RPMI7951 (cell line): ENCODE measurements at regions not wholly inside any gene's neighbourhood (a gene's known extent, or its start where the extent isn't known, plus 50 kb on each side); places are given as distances from the start of the nearest gene placed in this dataset.

Experiments
- DNase-seq: peaks from one replicate; pipeline ENCODE4 v3.0.0-alpha.2; 2012; ENCODE audit warnings: low read depth

DNA sequence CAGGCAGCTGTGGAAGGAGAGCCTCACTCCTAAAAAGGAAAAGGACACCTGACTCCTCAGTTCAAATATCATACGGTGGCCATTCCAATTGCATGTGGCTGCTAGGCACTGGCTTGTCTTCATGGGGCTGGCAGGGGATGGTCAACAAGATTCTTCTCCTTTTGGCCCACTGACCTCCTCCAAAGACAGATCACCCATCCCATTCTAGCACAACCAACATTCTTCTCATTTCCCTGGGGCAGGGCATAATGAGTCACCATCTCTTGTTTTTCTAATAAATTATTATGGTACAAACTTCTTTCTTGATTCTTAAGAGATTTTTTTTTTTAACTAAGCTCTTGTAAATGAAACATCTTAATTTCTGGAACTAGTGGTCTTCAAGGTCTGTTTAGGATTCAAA lies 136.7 kb upstream of the NBEA start:
- DNase-seq, result peak; percentile 2

DNA sequence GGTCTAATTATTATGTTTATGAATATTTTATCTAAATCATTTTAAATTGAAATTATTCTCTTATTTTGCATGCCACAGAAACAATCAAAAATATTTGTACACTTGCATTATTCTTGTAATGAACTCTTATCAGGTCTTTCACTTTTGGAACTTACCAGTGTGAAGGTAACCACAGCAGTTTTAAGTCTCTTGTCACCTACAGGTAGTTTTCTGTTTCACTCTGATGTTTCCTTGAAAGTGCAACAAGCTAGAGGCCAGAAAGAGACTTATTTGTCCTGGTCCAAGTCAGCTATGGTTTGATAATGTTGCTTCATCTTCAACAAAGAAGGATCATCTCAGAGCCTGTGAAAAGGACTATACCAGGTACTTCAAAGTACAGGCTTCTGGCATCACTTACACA lies 133.4 kb upstream of the NBEA start:
- no peak for DNase-seq

DNA sequence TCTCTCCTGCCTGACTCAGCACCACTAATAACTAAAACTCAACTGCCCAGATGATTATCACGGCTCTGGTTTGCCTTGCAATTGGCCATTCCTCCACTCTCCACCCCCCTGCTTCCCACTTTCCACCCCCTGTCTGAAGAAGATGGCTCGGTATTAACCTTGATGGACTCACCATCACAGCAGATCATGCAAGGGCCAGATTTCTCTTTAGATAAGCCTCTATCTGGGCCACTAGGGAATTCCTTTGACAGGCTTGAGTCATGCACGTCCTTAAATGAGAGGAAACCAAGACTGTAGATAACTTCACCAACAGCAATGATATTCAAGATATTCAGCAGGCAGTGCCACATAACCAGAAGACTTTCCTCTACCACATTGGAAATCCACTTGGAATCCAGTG lies 131.1 kb upstream of the NBEA start:
- peak; percentile 50 for DNase-seq

DNA sequence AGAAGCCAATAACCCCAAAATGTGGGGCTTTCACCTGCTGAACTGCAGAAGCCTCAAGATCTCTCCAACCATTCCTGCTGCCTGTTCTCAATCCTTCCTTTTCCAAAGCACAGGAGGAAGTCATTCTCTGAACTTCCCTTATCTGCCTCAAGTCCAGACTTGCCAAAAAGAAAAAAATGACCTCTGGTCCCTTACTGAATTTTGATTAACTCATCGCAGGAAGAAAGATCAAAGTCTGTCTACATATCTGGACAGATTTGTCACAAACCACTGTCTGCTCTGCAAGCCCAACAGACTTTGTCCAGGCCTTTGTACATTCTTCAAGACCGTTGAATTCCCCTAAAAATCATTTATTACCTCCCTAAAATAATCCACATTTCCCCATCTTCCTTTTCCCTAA lies 126.5 kb upstream of the NBEA start:
- DNase-seq, result peak; percentile 31

DNA sequence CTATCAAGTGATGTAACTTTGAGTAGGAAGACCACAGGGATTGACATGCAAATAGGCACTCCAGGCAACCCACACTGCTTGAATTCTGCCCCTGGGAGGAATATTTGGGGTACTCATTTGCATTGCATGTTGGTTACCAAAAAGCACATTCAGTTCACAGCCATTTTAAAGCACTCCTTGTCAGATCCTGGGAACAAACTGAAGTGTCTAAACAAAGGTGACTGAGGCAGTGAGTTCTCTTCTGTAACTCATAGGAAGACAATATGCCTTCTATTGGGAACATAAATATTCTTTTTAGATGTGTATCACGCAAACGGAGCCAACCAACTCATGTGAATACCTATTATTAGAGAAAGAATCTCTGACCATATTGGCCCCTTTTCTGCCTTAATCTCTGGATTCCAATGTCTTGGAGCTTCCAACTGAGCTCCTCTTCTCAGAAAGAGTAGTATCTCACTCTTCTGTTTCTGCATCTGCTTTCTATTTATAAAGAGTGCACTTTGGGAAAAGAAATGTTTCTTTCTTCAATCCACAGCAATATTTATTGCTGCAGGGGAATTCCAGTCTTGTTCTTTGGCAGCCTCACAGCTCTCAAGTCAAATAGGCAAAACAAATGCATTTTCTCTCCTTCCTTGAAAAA lies 125.7 kb upstream of the NBEA start:
- peak; percentile 78 for DNase-seq

DNA sequence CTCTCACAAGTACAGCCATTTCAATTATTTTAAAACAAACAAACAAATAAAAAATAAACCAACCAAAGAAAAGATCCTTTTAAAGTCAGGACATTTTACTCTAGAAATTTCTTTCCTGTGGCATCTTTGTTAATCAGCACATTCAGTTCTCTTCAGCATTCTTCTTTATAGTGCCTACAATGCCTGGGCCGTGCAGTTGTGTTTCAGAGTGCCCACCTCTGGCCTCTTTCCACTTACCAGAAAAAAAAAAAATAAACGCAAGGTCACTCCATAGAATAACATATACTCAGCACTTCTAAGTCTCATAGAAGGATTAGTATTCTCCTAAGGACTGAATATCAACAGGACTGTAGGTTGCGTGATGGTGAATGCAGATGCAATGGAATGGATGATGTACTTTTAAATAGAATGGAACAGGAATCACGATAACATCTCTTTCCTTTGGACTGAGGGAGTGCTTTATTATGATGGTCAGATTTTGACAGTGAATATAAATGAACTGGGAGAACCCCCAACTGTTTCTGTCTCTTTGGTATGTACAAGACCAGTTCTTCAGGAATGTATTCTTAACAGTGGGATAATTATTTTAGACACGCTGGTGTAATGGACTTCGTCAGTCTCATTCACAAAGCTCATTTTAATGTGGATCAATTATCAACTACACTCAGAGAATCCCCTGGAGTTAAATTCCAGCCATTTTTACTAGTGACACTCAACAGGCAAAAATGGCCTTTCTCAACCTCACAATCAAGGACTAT lies 125.0 kb upstream of the NBEA start:
- DNase-seq, result peak; percentile 64

DNA sequence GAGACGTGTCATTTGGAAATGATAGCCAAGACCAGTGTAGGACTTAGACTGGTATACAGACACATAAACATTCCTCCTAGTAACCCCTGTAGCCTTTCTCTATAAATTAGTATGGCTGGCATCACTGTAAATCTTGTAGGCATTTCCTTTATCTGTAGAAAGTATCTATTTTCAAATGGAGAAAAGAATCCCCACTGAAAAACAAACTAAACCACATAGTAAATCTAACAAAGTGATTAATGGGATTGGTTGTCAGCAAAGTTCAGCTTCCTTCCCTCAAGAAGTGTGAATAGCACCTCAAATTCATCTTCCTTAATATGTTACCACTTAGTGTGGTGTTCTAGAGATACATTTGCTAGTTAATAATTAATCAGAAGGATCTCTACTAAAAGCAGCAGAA lies 119.4 kb upstream of the NBEA start:
- no peak for DNase-seq

DNA sequence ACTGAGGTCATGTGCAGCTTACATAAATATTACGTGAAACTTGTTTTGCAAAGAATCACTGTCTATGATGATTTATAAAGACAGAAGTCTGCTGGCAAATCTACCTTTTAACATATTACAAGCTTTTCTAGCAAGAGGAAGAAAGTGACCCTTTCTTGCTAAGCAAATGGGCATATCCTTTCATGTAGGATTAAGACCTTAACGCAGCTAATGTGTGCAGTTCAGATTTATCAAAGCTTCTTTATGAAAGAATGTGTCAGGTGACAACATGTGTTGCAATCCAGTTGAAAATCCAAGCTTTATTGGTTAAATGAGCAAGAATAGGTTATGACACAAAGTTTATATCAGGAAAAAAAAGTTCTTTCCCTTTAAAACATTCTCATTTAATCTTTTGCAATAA lies 115.6 kb upstream of the NBEA start:
- DNase-seq, result no peak

DNA sequence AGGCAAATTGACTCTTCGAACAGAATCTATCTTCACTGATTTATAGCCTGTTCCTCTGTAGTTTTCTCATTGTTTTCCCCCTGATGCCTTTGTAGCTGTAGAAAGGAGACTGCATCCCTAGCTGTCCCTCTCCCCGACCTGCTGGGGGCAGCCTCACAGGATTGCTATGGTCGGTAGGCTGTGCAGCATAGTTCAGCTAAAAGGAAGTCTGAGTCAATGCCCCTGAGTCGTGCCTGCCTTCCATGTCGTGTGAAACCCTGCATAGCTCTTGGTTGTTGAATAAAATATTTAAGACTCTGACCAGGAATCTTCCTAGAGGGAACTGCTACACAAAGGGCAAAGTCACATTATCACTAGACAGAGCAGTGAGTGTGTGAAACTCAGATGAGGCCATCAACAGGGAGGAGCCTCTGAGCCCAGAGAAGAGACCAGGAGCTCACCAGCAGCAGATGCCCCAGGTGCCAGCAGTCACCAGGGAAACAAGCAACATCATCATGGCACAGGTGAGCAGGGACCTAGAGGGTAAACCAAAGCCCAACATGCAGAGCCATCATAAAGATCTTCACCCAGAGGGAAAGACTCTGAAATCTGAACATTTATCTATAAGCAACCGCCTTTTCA lies 108.4 kb upstream of the NBEA start:
- DNase-seq, result peak; percentile 19

DNA sequence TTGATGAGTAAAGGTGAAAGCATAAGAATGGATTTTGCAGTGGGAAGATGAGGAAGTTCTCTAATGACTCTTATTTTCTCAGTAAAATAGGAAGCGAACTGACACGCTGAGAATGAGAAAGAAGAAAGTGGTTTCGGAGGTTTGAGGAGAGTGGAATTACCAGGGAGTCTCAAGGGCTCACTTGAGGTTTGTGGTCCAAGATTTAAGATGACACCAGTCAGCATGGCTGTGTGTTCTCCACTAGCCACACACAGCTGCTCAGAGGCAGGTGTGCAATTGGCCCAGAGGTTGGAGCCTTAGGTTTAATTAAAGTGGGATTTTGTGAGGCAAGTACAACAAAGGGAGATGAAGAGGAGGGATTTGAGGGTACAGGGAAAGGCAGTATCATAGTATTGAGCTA lies 99.6 kb upstream of the NBEA start:
- DNase-seq, result no peak

DNA sequence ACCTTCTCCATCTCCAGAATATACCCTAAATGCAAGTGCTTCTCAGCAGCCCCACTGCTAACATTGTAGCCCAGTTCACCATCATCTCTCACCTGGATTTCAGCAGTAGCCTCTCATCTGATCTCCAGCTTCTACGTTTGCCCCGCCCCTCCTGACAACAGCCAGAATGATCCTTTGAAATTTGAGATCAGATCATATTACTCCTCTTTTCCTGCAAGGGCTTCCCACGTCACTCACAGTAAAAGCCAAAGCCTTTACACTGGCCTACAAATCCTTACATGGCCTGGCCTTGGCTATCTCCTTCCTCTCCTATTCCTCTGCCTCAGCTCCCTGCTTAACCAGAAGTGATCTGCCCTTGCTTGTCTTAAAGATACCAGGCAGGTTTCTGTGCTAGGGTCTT lies 94.3 kb upstream of the NBEA start:
- DNase-seq, result no peak

DNA sequence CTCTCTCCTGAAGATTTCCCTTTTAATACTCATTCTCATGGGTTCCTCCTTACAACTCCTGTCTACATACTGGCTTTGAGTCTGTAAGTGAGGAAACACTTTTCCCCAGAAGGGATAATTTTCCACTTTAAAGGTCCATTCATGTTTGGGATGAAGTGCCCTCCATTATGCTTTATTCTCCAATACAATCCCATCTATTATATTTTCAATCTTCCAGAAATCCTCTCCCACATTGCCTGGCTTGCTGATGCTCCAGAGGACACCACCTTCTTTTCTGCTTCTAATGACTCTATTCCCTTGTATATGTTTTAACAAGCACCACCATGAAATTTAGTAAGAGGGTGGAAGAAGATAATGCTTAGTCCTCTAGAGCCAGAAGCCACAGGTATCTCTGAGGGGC lies 92.7 kb upstream of the NBEA start:
- no peak for DNase-seq

DNA sequence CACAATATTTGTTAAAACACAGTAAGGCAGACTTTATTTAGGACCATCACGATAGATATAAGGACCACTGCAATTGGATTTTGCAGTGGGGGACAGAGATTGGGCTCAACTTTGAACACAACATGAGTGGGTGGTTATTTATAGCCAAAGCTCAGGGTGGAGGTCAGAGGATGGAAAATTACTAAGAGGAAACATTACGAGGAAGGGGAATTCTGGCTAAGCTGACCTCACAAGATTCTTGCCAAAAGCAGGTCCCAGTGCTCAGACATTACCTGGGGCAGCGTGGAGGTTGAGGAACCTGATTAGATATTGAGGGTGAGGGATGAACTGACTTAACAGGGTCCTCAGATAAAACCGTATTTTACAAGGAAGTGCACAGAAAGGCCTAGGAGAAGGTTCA lies 88.9 kb upstream of the NBEA start:
- DNase-seq, result no peak

DNA sequence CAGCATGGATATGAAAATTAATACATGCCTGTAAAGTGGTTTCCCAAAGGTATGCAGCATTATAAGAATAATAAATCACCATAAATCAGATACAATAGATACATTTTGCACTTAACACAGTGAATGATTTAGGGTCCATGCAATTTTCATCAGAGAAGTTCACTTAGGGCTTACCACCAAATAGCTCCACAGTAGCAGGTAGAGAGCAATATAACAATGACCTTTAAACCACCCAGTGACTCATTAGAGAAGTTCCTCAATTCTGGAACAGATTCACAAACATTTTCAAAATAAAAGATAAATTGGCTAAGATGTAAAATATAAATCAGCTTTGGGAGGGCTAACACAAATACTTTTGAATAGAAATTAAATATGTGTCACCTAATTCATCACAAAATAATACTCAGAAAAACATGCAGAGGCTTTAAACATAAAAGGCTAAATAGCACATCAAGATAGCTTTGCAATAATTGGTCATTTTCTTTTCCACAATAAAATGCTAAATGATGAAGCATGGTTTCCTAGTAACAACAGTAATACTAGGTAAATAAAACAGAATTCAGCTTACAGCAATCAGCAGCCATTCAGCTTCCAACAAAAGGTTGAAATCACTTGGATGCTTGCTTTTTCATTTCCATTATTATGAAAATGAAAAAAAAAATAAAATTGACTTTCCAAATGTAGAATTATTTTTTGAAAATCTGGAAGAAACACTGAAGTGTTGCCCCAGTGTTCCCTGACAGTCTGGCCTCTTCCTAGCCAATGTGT lies 84.3 kb upstream of the NBEA start:
- no peak for DNase-seq

DNA sequence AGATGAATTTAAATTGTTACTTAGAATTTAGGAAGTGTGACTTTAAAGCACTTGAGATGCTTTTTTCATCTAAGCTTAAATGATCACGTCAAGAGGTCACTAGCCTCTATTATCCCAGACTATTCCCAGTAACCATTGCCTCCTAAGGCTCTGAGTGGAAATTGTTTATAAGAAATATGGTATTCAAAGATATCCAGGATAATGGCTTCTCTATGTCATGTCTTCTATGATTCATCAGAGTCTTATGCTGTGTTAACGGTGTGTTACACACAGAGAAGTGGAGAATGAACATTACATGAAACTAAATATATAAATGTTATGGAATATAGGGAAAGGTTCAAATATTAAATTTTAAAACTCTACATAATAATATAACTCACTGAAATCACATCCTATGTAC lies 79.8 kb upstream of the NBEA start:
- no peak for DNase-seq

DNA sequence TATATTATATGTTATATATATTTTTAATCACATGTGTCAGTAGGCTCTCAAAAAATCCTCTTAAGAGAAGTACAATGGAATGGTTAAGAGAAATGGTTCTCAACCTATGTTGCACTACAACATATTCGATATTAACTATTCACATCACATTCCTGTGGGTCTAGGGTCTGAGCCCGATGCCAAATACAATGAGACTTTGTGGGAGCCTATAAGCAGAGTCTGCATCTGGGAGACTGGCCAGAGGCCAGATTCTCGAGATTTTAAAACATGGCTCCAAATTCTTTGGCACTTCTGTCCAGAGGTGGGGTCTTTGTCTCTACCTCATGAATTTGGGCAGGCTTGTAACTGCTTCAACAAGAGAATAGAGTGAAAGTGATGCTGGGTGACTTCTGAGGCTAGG lies 79.4 kb upstream of the NBEA start:
- no peak for DNase-seq

DNA sequence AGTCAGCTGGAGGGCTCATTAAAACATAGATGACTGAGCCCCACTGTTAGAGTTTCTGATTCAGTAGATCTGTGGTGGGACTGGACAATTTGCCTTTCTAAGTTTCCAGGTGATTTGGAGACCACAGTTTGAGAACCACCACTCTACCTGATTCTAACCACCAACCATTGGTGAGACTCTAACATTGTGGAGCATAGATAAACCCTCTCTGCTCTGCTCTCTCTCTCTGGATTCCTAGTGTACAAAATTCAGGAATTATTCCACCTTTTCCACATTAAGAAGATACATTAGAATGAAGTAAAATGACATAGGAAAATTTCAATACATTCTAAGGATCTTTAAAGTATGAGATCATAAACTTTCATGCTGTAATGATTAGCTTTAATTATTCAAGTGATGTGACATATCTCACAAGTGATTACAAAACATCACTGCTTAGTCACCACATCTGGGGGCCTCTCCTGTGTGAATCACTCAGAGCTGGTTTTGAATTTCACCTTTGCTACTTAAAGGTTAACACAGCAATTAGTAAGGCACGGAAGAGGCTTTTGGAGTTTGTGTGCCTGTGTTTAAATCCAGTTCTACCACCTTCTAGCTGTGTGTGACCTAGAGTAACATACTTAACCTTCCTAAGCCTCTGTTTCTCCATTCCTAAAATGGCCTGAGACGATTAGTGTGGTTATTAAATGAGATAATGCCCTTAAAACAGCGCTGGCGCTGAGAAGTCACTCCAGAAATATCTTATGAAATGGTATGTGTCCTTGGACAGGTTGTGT lies 78.5 kb upstream of the NBEA start:
- DNase-seq, result peak; percentile 89

DNA sequence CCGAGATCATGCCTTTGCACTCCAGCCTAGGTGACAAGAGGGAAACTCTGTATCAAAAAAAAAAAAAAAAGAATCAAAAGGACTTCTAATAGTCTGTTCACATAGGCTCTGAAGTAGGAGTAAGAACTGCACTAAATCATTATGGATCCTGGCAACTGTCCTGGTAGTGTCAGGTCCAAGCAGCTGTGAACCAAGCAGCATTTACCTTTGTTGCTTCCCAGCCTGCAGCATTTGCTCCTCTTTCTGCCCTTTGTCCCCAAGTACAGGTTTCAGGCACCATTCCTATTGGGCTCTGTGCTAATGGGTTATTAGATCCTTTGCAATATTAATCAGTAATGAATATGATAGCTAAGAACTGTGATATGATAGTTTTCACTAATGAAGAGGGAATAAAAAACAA lies 77.4 kb upstream of the NBEA start:
- peak; percentile 28 for DNase-seq

DNA sequence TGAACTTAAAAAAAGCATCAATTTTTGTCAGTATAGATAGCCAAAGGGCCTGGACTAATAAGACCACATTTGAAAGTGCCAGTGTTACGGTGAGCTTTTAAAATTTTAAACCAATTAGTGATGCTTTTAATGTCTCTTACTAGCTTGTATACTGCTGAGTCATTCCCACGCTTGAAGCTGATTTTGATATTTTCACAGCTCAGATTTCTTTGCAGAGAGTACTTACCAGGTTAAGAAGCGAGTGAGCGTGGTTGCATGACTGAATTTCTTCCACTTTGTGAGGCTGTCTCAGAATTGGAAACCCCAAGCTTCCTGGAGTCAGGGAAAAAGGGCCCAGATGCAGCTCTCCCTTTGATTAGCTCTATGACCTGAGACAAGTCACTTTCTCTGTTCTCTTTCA lies 74.5 kb upstream of the NBEA start:
- DNase-seq, result peak; percentile 80

DNA sequence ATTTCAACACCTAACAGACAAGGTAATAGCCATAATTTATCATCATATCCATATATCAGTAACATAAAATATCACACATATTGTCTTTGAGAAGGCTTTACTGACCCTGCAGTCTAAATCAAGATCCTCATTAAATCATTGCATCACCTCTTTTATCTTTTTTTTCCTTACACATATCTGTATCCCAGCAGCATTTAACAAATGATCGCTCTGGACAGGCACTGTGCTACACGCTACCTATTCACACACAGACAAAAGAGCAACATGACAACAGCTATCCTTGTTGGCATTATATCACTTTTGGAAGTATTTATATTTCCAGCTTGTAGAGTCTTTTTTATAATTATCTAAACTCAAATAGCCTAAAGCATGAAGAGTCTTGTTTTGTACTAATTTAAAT lies 73.3 kb upstream of the NBEA start:
- DNase-seq, result no peak

DNA sequence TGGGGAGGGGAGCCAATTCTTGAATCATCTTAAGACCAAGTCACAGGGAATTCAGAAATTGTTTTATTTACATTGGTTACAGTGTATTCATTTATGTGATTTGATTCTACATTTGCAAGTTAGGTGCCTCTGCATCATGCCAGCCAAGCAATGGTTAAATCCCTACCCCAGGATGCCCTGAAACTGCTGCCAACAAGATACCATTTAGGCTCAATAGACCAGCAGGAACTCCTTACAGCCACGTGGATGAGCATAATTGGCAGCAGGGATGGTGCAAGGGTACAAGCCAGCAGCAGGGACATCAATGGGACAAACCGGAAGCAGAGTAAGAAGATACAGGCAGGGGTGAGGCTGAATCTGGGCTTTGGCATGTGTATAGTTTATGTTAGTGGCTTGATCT lies 72.4 kb upstream of the NBEA start:
- no peak for DNase-seq

DNA sequence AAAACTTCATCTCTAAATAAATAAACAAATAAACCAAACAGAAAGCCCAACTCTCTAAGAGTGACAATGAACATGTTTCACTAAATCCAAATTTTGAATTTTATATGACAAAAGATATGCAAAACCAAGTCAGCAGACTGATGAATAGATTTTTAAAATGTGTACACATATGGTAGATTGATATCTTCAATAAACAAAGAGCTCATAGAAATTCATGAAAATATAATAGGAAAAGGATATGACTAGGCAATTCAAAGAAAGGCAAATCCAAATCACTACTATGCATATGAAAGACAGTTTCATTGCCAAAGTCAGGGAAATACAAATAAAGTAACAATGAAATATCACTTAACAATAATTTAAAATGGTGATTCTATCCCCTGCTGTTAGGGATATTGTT lies 63.7 kb upstream of the NBEA start:
- no peak for DNase-seq
